ENCODE measurements at regions not wholly inside any gene's neighbourhood (a gene's known extent, or its start where the extent isn't known, plus 50 kb on each side); places are given as distances from the start of the nearest gene placed in this dataset.

GRCh38 chr11:112785149-112785548 lies 176.1 kb upstream of the NCAM1 start:
- Mint-ChIP-seq H3K27me3 (peaks cover 5 to 11% of the 10 kb centered on the region in 2 donors), H3K36me3 (no peaks in the 10 kb centered on the region), H3K4me3 (no peak overlapping the region), H3K27ac (no peak overlapping the region), H3K4me1 (no peaks in the 10 kb centered on the region), H3K9me3 (peaks cover 0 to 2% of the 10 kb centered on the region in 2 donors)
- ATAC-seq (replicated peaks) (no peak), DNase-seq (no peak)

- no peak for DNase-seq
Observed at GRCh38 chr11:112785719-112786118, 175.5 kb upstream of the NCAM1 start.

GRCh38 chr11:112786196-112786595 lies 175.0 kb upstream of the NCAM1 start:
- no peak for DNase-seq
- no peaks in the 10 kb centered on the region for H3K4me1 Mint-ChIP-seq
- H3K27me3 Mint-ChIP-seq: peaks cover 5 to 7% of the 10 kb centered on the region in 2 donors
- ATAC-seq (replicated peaks): no peak
- no peak overlapping the region for H3K27ac Mint-ChIP-seq
- H3K36me3 Mint-ChIP-seq: no peaks in the 10 kb centered on the region
- no peak overlapping the region for H3K4me3 Mint-ChIP-seq
- H3K9me3 Mint-ChIP-seq: peaks cover 0 to 2% of the 10 kb centered on the region in 2 donors

More at GRCh38 chr11:112785719-112786118, 175.5 kb upstream of the NCAM1 start:
- Mint-ChIP-seq H3K4me1 (no peaks in the 10 kb centered on the region), H3K4me3 (no peak overlapping the region), H3K9me3 (peaks cover 0 to 2% of the 10 kb centered on the region in 2 donors), H3K27ac (no peak overlapping the region), H3K27me3 (peaks cover 5 to 7% of the 10 kb centered on the region in 2 donors), H3K36me3 (no peaks in the 10 kb centered on the region)
- no peak for ATAC-seq (replicated peaks)

DNA sequence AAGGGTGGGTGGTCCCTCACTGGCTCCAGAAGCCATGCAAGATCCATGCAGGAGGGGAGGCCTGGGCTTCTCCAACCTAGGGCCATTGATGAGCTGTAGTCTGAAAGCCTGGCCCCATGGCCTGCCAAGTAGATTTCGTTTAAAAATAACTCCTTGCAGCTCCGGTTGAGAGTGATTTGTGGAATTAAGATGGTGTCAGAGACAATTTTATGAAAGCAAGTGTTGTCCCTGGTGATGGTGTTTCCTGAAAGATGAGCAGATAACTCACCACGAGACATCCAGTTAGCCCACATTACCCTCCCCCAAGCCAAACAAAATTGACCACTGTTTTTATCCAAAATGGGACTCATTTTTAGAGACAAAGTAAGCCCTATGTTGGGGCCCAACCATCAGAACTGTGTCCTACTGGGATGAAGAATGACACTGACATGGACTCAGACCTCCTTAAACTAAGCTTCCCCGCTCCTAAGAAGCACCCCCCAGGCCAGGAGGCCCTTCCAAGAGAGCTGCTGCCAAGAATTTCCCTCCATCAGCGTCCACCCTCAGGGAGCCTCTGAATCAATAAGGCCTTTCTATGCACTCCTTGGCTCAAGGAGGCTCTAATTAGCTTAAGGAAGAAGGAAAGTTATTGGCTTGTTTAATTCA lies 174.2 kb upstream of the NCAM1 start:
- H3K36me3 Mint-ChIP-seq: no peaks in the 10 kb centered on the region
- no peak overlapping the region for H3K27ac Mint-ChIP-seq
- ATAC-seq (replicated peaks): no peak
- peaks cover 5 to 7% of the 10 kb centered on the region in 2 donors for H3K27me3 Mint-ChIP-seq
- no peak overlapping the region for H3K4me3 Mint-ChIP-seq
- DNase-seq: no peak
- peaks cover 0 to 2% of the 10 kb centered on the region in 2 donors for H3K9me3 Mint-ChIP-seq
- H3K4me1 Mint-ChIP-seq: no peaks in the 10 kb centered on the region

DNA sequence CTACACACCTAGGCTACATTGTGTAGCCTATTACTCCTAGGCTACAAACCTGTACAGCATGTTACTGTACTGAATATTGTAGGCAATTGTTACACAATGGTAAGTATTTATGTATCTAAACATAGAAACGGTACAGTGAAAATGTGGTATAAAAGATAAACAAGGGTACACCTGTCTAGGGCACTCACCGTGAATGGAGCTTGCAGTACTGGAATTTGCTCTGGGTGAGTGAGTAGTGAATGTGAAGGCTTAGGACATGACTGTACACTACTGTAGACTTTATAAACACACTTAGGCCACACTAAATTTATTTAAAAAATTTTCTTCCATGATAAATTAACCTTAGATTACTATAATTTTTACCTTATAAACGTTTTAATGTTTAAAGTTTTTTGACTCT lies 171.7 kb upstream of the NCAM1 start:
- Mint-ChIP-seq H3K9me3 (no peaks in the 10 kb centered on the region), H3K27me3 (peaks cover 5 to 7% of the 10 kb centered on the region in 2 donors), H3K4me3 (no peak overlapping the region), H3K36me3 (no peaks in the 10 kb centered on the region), H3K4me1 (no peaks in the 10 kb centered on the region), H3K27ac (no peak overlapping the region)
- ATAC-seq (replicated peaks) (no peak), DNase-seq (no peak)

GRCh38 chr11:112790286-112790685 lies 170.9 kb upstream of the NCAM1 start:
- ATAC-seq (replicated peaks) (no peak), DNase-seq (no peak)
- no peak overlapping the region for H3K27ac Mint-ChIP-seq
- no peaks in the 10 kb centered on the region for H3K36me3 Mint-ChIP-seq
- peaks cover 5 to 7% of the 10 kb centered on the region in 2 donors for H3K27me3 Mint-ChIP-seq
- no peaks in the 10 kb centered on the region for H3K4me1 Mint-ChIP-seq
- H3K9me3 Mint-ChIP-seq: no peaks in the 10 kb centered on the region
- H3K4me3 Mint-ChIP-seq: no peak overlapping the region

DNA sequence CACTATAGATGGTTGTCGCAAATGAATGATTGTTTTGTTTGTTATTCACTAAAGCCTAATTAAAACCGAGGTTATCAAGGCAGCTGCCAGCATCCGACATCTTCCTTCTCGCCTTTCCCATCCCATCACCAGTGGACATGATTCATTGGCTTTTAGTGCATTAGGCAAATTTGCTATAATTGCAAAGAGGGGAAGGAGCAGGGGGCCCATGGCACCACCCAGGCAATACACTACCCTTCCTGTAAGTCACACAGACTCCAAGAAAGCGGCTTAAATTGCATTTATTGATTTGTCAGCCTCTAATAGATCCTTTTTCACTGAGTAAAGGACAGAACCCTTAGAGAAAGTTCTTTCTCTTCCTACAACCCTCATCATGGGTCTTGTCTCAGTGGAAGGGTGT lies 169.2 kb upstream of the NCAM1 start:
- no peaks in the 10 kb centered on the region for H3K36me3 Mint-ChIP-seq

DNA sequence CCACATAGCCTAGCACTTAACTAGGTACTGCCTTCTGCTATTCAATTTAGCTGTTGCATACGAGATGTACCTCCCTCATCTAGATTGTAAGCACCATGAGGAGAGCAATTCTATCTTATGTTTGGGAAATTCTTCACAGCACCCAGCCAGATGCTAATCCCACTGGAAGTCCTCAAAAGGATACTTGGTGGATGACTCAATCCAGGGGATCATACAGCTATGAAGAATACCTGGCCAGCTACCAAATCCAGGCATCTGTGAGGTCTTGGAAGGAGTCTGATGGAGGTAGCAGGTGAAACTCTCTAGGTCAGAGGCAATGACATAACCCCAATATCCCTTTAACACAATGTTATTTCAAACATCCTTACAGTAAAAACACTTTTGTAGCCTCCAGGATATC lies 167.8 kb upstream of the NCAM1 start:
- no peak overlapping the region for H3K27ac Mint-ChIP-seq
- H3K9me3 Mint-ChIP-seq: no peaks in the 10 kb centered on the region
- no peak for ATAC-seq (replicated peaks)
- no peaks in the 10 kb centered on the region for H3K4me1 Mint-ChIP-seq
- no peaks in the 10 kb centered on the region for H3K36me3 Mint-ChIP-seq
- H3K27me3 Mint-ChIP-seq: no peaks in the 10 kb centered on the region
- DNase-seq: no peak
- no peak overlapping the region for H3K4me3 Mint-ChIP-seq

More for the DNA sequence above, 169.2 kb upstream of the NCAM1 start:
- no peak for ATAC-seq (replicated peaks)
- H3K4me1 Mint-ChIP-seq: no peaks in the 10 kb centered on the region
- no peak for DNase-seq
- no peak overlapping the region for H3K27ac Mint-ChIP-seq
- H3K9me3 Mint-ChIP-seq: no peaks in the 10 kb centered on the region
- H3K27me3 Mint-ChIP-seq: peaks cover 0 to 5% of the 10 kb centered on the region in 2 donors
- H3K4me3 Mint-ChIP-seq: no peak overlapping the region

- no peaks in the 10 kb centered on the region for H3K36me3 Mint-ChIP-seq
- no peak overlapping the region for H3K4me3 Mint-ChIP-seq
- peaks cover 6 to 7% of the 10 kb centered on the region in 2 donors for H3K27me3 Mint-ChIP-seq
- DNase-seq (no peak), ATAC-seq (replicated peaks) (no peak)
- no peaks in the 10 kb centered on the region for H3K9me3 Mint-ChIP-seq
- H3K4me1 Mint-ChIP-seq: no peaks in the 10 kb centered on the region
- no peak overlapping the region for H3K27ac Mint-ChIP-seq
Observed at GRCh38 chr11:112794331-112794846, 166.8 kb upstream of the NCAM1 start.

DNA sequence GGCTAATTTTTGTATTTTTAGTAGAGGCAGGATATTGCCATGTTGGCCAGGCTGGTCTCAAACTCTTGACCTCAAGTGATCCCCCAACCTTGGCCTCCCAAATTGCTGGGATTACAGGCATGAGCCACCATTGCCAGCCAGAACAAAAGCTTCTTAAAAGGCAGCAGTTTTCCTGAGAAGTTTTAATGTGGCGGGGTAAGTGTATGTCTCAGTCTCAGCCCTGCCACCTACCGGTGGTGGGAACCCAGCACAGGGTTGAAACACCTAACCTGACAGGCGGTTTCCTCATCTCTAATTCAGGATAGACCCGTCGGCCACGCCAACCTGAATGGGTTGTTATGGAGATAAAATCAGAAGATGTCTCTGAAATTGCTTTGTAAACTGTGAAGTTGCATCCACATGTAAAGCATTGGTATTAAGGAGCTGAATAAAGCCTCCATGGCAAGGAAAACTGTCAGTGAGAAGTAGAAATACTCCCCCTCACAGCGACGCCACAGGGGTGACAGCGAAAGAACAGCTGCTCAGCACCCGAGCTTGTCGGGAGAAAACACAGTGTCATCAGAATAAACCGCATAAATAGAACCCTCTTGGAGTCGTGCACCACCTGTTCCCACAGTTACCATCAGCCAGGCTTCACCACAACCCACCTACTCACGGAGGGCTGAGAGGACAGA lies 165.9 kb upstream of the NCAM1 start:
- H3K9me3 Mint-ChIP-seq: no peaks in the 10 kb centered on the region
- peaks cover 9 to 10% of the 10 kb centered on the region in 2 donors for H3K27me3 Mint-ChIP-seq
- H3K36me3 Mint-ChIP-seq: no peaks in the 10 kb centered on the region
- H3K4me1 Mint-ChIP-seq: no peaks in the 10 kb centered on the region
- ATAC-seq (replicated peaks) (peak in 1 of 2 donors; percentile 64), DNase-seq (no peak)
- H3K4me3 Mint-ChIP-seq: no peak overlapping the region
- H3K27ac Mint-ChIP-seq: no peak overlapping the region

GRCh38 chr11:112795911-112796649 lies 165.1 kb upstream of the NCAM1 start:
- H3K9me3 Mint-ChIP-seq: no peaks in the 10 kb centered on the region
- no peak overlapping the region for H3K27ac Mint-ChIP-seq
- ATAC-seq (replicated peaks): no peak
- no peaks in the 10 kb centered on the region for H3K36me3 Mint-ChIP-seq
- H3K4me3 Mint-ChIP-seq: no peak overlapping the region
- peaks cover 9 to 10% of the 10 kb centered on the region in 2 donors for H3K27me3 Mint-ChIP-seq
- no peak for DNase-seq
- H3K4me1 Mint-ChIP-seq: no peaks in the 10 kb centered on the region

GRCh38 chr11:112797092-112797491 lies 164.1 kb upstream of the NCAM1 start:
- Mint-ChIP-seq H3K4me3 (no peak overlapping the region), H3K27me3 (peaks cover 9 to 10% of the 10 kb centered on the region in 2 donors), H3K36me3 (no peaks in the 10 kb centered on the region), H3K4me1 (no peaks in the 10 kb centered on the region), H3K9me3 (no peaks in the 10 kb centered on the region), H3K27ac (no peak overlapping the region)
- ATAC-seq (replicated peaks) (no peak), DNase-seq (no peak)

GRCh38 chr11:112797648-112798293 lies 163.4 kb upstream of the NCAM1 start:
- no peak overlapping the region for H3K4me3 Mint-ChIP-seq
- H3K4me1 Mint-ChIP-seq: no peaks in the 10 kb centered on the region
- no peak for DNase-seq
- H3K36me3 Mint-ChIP-seq: no peaks in the 10 kb centered on the region
- H3K27ac Mint-ChIP-seq: no peak overlapping the region
- ATAC-seq (replicated peaks): peak in 1 of 2 donors; percentile 40
- H3K9me3 Mint-ChIP-seq: no peaks in the 10 kb centered on the region
- H3K27me3 Mint-ChIP-seq: peaks cover 9 to 10% of the 10 kb centered on the region in 2 donors
